ENCODE measurements at regions not wholly inside any gene's neighbourhood (a gene's known extent, or its start where the extent isn't known, plus 50 kb on each side); places are given as distances from the start of the nearest gene placed in this dataset.

GRCh38 chr18:42586601-42587000 is 528.9 kb downstream of the RIT2 start:
- TF ChIP-seq FOXJ2 (tag; IDR thresholded peaks at IDR 0.05): no peak
- no peak for TF ChIP-seq FOXM1 (IDR thresholded peaks at IDR 0.05; ENCODE audit: low read depth)
- no peak for TF ChIP-seq FOXM1 (CRISPR knock-in tag; IDR thresholded peaks at IDR 0.05; ENCODE audit: low read depth)
- TF ChIP-seq SRF (CRISPR knock-in tag; IDR thresholded peaks at IDR 0.05): no peak
- TF ChIP-seq PRPF4 (IDR thresholded peaks at IDR 0.05; ENCODE audit: insufficient read depth, low read depth, low read length, poor library complexity, severe bottlenecking): no peak
- no peak for TF ChIP-seq ZNF274 (IDR thresholded peaks at IDR 0.05; ENCODE audit: borderline replicate concordance, low read depth, low read length)
- no peak for TF ChIP-seq HINFP (tag; conservative IDR thresholded peaks at IDR 0.05; ENCODE audit: low read depth)
- TF ChIP-seq PATZ1 (CRISPR knock-in tag; IDR thresholded peaks at IDR 0.05; ENCODE audit: borderline replicate concordance): no peak
- TF ChIP-seq ELF1 (tag; IDR thresholded peaks at IDR 0.05): no peak
- no peak for TF ChIP-seq CTCF (IDR thresholded peaks at IDR 0.05 in 2 of 3, conservative IDR thresholded peaks at IDR 0.05 in 1 of 3; ENCODE audit: insufficient read depth in 2 of 3, low read depth in 1 of 3, low read length in 3 of 3)
- no peak for TF ChIP-seq FIP1L1 (IDR thresholded peaks at IDR 0.05; ENCODE audit: low read depth, low read length, poor library complexity, severe bottlenecking)
- TF ChIP-seq ZNF449 (CRISPR knock-in tag; IDR thresholded peaks at IDR 0.05): no peak
- no peak for TF ChIP-seq POLR2A (conservative IDR thresholded peaks at IDR 0.05)
- no peak for TF ChIP-seq NONO (IDR thresholded peaks at IDR 0.05; ENCODE audit: low read depth in 2 of 2, low read length in 1 of 2)
- TF ChIP-seq E4F1 (CRISPR knock-in tag; IDR thresholded peaks at IDR 0.05; ENCODE audit: borderline replicate concordance): no peak
